ACC112 (cell line): ENCODE measurements at regions not wholly inside any gene's neighbourhood (a gene's known extent, or its start where the extent isn't known, plus 50 kb on each side); places are given as distances from the start of the nearest gene placed in this dataset.
"Not testable (repeated sequence)": the region's sequence is repeated elsewhere in the genome, so short reads cannot be mapped to it uniquely, and the experiment has no call there.

Source experiments
- H2AFZ ChIP-seq: fragments of 200-600 bp; sonication (generic); one replicate; pipeline ENCODE4 v1.6.0; 2017; ENCODE audit warnings: antibody characterized with exemption, low read length; ENCODE audit not compliant: unreplicated experiment
- H3K27ac ChIP-seq: fragments of 200-600 bp; sonication (generic); 2 replicates; pipeline ENCODE4 v1.5.1; 2014; ENCODE audit warnings: low read depth, mild to moderate bottlenecking, antibody characterized with exemption, low read length, moderate library complexity
- H3K27me3 ChIP-seq: fragments of 200-600 bp; sonication (generic); 2 replicates; pipeline ENCODE4 v1.6.1; 2014; ENCODE audit warnings: mild to moderate bottlenecking, antibody characterized with exemption, low read length, moderate library complexity, mixed read lengths; ENCODE audit not compliant: insufficient read depth
- H3K36me3 ChIP-seq: fragments of 200-600 bp; sonication (generic); 2 replicates; pipeline ENCODE4 v1.6.1; 2016; ENCODE audit warnings: mild to moderate bottlenecking, antibody characterized with exemption, low read length, moderate library complexity, mixed read lengths; ENCODE audit not compliant: insufficient read depth
- H3K4me1 ChIP-seq: fragments of 200-600 bp; sonication (generic); one replicate; pipeline ENCODE4 v1.6.1; 2016; ENCODE audit warnings: low read length, mixed read lengths; ENCODE audit not compliant: insufficient read depth, unreplicated experiment, control insufficient read depth
- H3K4me3 ChIP-seq: fragments of 200-600 bp; sonication (generic); 2 replicates; pipeline ENCODE4 v1.5.1; 2014; ENCODE audit warnings: mild to moderate bottlenecking, low read depth, low read length
- H3K79me2 ChIP-seq: fragments of 200-600 bp; sonication (generic); one replicate; pipeline ENCODE4 v1.6.0; 2016; ENCODE audit warnings: low read length; ENCODE audit not compliant: control insufficient read depth, unreplicated experiment, insufficient read depth

- Histone ChIP-seq H3K4me3 (no peak overlapping the region), H2AFZ (no peak overlapping the region), H3K27me3 (peaks cover 16% of the 10 kb centered on the region), H3K27ac (no peak overlapping the region), H3K79me2 (no peaks in the 10 kb centered on the region), H3K36me3 (no peaks in the 10 kb centered on the region), H3K4me1 (peaks cover 20% of the 10 kb centered on the region)
These were observed 102.7 kb downstream of the DACT1 start for GRCh38 chr14:58740379-58740935.

- no peaks in the 10 kb centered on the region for H3K36me3 ChIP-seq
- H3K27me3 ChIP-seq: peaks cover 10% of the 10 kb centered on the region
- no peak overlapping the region for H2AFZ ChIP-seq
- H3K27ac ChIP-seq: no peak overlapping the region
- H3K79me2 ChIP-seq: no peaks in the 10 kb centered on the region
- no peak overlapping the region for H3K4me3 ChIP-seq
- H3K4me1 ChIP-seq: peaks cover 42% of the 10 kb centered on the region
These were observed 107.1 kb downstream of the DACT1 start for GRCh38 chr14:58744801-58745394.

GRCh38 chr14:58746261-58746660 lies 108.5 kb downstream of the DACT1 start:
- Histone ChIP-seq H3K27me3 (peaks cover 1% of the 10 kb centered on the region), H3K4me3 (no peak overlapping the region), H3K4me1 (peaks cover 46% of the 10 kb centered on the region), H2AFZ (no peak overlapping the region), H3K36me3 (no peaks in the 10 kb centered on the region), H3K79me2 (no peaks in the 10 kb centered on the region), H3K27ac (peak overlapping the region; percentile 75)

GRCh38 chr14:58746701-58747100 lies 108.9 kb downstream of the DACT1 start:
- Histone ChIP-seq H3K4me1 (peaks cover 46% of the 10 kb centered on the region), H3K27me3 (no peaks in the 10 kb centered on the region), H3K36me3 (no peaks in the 10 kb centered on the region), H3K27ac (peak overlapping the region; percentile 75), H3K4me3 (no peak overlapping the region), H2AFZ (no peak overlapping the region), H3K79me2 (no peaks in the 10 kb centered on the region)

GRCh38 chr14:58747181-58747580 lies 109.4 kb downstream of the DACT1 start:
- H3K27ac ChIP-seq: peak overlapping the region; percentile 75
- no peak overlapping the region for H3K4me3 ChIP-seq
- H3K27me3 ChIP-seq: no peaks in the 10 kb centered on the region
- no peaks in the 10 kb centered on the region for H3K36me3 ChIP-seq
- H3K4me1 ChIP-seq: peaks cover 46% of the 10 kb centered on the region
- H2AFZ ChIP-seq: no peak overlapping the region
- H3K79me2 ChIP-seq: no peaks in the 10 kb centered on the region

- not testable (repeated sequence) for H3K4me3 ChIP-seq, H3K79me2 ChIP-seq, H2AFZ ChIP-seq, H3K27ac ChIP-seq, H3K27me3 ChIP-seq, H3K36me3 ChIP-seq
- H3K4me1 ChIP-seq: peaks cover 46% of the 10 kb centered on the region
These were observed 110.5 kb downstream of the DACT1 start for GRCh38 chr14:58748251-58748650.

GRCh38 chr14:58749066-58749669 lies 111.4 kb downstream of the DACT1 start:
- Histone ChIP-seq H3K27ac (peak overlapping the region; percentile 71), H3K27me3 (no peaks in the 10 kb centered on the region), H2AFZ (peak overlapping the region; percentile 0), H3K4me1 (peaks cover 46% of the 10 kb centered on the region), H3K36me3 (no peaks in the 10 kb centered on the region), H3K4me3 (peak overlapping the region; percentile 32; the same call in 1 of the 2 replicates), H3K79me2 (no peaks in the 10 kb centered on the region)

GRCh38 chr14:58750321-58751269 lies 112.8 kb downstream of the DACT1 start:
- Histone ChIP-seq H3K4me1 (peaks cover 46% of the 10 kb centered on the region), H3K27me3 (no peaks in the 10 kb centered on the region), H3K79me2 (no peaks in the 10 kb centered on the region), H3K27ac (no peak overlapping the region), H3K36me3 (no peaks in the 10 kb centered on the region), H3K4me3 (no peak overlapping the region), H2AFZ (no peak overlapping the region)

GRCh38 chr14:58751788-58752187 lies 114.0 kb downstream of the DACT1 start:
- Histone ChIP-seq H3K36me3 (no peaks in the 10 kb centered on the region), H2AFZ (no peak overlapping the region), H3K4me1 (peaks cover 34% of the 10 kb centered on the region), H3K79me2 (no peaks in the 10 kb centered on the region), H3K4me3 (no peak overlapping the region), H3K27me3 (no peaks in the 10 kb centered on the region), H3K27ac (no peak overlapping the region)

GRCh38 chr14:58752289-58752688 lies 114.5 kb downstream of the DACT1 start:
- Histone ChIP-seq H2AFZ (no peak overlapping the region), H3K4me1 (peaks cover 29% of the 10 kb centered on the region)

More at GRCh38 chr14:58752289-58752688, 114.5 kb downstream of the DACT1 start:
- H3K27me3 ChIP-seq: no peaks in the 10 kb centered on the region
- no peaks in the 10 kb centered on the region for H3K79me2 ChIP-seq
- H3K36me3 ChIP-seq: no peaks in the 10 kb centered on the region
- no peak overlapping the region for H3K27ac ChIP-seq
- no peak overlapping the region for H3K4me3 ChIP-seq
